Bronchial epithelial cell (primary cell): ENCODE measurements at regions not wholly inside any gene's neighbourhood (a gene's known extent, or its start where the extent isn't known, plus 50 kb on each side); places are given as distances from the start of the nearest gene placed in this dataset.
"Not testable (repeated sequence)": the region's sequence is repeated elsewhere in the genome, so short reads cannot be mapped to it uniquely, and the experiment has no call there.

Experiments
- DNase-seq: peaks from one replicate; pipeline ENCODE4 v3.0.0-alpha.2; 2010; ENCODE audit warnings: low read depth
- FAIRE-seq: peaks from 2 replicates; lab custom pipeline; 2011; peaks lifted over from hg19 to GRCh38; lab: Jason Lieb, UNC
- H3K27me3 ChIP-seq: 2 replicates; pipeline ENCODE4 v1.5.1; 2011; ENCODE audit warnings: low read length; ENCODE audit not compliant: control insufficient read depth, insufficient read depth
- H3K36me3 ChIP-seq: 2 replicates; pipeline ENCODE4 v1.5.1; 2011; ENCODE audit warnings: low read length; ENCODE audit not compliant: control insufficient read depth, insufficient read depth
- H3K4me3 ChIP-seq: 2 replicates; pipeline ENCODE4 v1.5.1; 2011; ENCODE audit warnings: mild to moderate bottlenecking, low read depth, low read length, control low read depth
- TF ChIP-seq, protein P1 (sequence below): IDR thresholded peaks from 2 replicates; pipeline ENCODE4 v1.5.1; 2011; ENCODE audit warnings: mild to moderate bottlenecking, moderate library complexity, low read length, control low read depth, inconsistent platforms; ENCODE audit not compliant: insufficient read depth, severe bottlenecking

DNA sequence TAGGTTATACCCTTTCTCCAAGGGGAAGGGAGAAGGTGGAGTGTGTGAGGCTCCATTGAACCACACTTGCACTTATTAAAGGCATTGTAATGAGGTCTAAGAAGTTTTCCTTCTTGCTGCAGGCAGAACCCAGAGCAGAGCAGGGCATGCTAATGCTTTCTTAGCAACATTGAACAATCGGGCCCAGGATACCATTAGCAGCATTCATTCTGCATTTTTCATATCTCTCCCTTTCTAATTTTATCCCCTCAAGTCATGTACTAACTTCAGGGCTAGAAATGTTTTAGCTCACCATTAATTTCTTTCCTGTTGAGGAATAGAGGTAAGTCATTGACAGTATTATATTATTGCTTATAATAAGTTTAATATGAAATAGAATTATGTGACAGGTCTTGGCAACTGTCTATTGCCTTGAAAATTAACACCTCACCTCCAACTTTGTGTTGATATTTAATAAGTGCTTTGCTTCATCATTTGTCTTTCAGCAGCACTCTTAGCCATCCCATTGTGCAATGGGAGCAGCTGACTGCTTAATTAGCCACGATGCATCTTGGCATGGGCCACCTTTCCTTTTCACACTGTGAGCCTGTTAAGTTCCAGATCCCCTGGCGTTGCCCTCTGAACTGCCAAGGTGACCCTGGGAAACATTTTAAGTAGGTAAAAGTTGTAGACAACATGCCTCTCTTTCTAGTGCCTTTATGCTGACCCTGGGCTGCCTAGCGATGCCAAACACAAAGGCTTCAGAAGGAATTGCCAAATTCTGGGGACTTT, 300.8 kb upstream of the MEX3C start:
- TF ChIP-seq, protein P1, sequence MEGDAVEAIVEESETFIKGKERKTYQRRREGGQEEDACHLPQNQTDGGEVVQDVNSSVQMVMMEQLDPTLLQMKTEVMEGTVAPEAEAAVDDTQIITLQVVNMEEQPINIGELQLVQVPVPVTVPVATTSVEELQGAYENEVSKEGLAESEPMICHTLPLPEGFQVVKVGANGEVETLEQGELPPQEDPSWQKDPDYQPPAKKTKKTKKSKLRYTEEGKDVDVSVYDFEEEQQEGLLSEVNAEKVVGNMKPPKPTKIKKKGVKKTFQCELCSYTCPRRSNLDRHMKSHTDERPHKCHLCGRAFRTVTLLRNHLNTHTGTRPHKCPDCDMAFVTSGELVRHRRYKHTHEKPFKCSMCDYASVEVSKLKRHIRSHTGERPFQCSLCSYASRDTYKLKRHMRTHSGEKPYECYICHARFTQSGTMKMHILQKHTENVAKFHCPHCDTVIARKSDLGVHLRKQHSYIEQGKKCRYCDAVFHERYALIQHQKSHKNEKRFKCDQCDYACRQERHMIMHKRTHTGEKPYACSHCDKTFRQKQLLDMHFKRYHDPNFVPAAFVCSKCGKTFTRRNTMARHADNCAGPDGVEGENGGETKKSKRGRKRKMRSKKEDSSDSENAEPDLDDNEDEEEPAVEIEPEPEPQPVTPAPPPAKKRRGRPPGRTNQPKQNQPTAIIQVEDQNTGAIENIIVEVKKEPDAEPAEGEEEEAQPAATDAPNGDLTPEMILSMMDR = no peak
- Histone ChIP-seq H3K36me3 (no peaks in the 10 kb centered on the region), H3K4me3 (no peak overlapping the region), H3K27me3 (no peaks in the 10 kb centered on the region)
- DNase-seq = no peak
- FAIRE-seq = no peak

DNA sequence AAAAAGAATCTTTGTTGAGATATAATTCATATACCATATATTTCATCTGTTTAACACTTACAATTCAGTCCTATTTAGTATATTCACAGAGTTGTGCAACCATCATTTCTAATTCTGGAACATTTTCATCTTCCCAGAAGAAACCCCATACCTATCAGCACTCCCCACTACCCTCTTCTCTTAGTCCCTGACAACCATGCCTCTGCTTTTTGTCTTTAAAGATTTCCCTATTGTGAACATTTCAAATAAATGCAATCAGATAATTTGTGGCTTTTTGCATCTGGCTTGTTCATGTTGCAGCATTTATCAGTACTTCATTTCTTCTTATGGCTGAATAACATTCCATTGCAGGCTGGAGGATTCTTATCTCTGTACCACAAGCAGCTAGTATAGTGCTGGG, 305.9 kb upstream of the MEX3C start:
- TF ChIP-seq, protein P1 = no peak
- no peaks in the 10 kb centered on the region for H3K36me3 ChIP-seq
- DNase-seq = no peak
- no peak for FAIRE-seq
- no peaks in the 10 kb centered on the region for H3K27me3 ChIP-seq
- H3K4me3 ChIP-seq = no peak overlapping the region

DNA sequence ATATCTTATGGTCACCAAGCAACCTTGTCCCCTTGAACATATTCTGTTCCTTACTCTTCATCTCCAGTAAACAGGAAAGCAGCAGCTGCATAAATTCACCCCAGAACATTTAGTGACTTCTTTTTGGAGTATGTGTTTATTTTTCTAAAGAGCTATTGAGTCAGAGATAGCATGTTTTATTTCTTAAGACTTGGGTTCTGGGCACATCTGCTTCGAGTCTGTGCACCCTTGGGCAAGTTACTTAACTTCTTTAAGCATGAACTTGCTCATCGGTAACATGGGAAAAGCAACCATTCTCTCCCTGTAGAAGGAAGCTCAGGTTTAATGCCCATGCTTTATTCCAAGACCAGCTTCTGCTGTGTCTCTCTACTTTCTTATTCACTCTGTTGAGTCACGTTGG, 309.3 kb upstream of the MEX3C start:
- peak; percentile 43 for DNase-seq
- TF ChIP-seq, protein P1 = no peak
- FAIRE-seq = no peak

DNA sequence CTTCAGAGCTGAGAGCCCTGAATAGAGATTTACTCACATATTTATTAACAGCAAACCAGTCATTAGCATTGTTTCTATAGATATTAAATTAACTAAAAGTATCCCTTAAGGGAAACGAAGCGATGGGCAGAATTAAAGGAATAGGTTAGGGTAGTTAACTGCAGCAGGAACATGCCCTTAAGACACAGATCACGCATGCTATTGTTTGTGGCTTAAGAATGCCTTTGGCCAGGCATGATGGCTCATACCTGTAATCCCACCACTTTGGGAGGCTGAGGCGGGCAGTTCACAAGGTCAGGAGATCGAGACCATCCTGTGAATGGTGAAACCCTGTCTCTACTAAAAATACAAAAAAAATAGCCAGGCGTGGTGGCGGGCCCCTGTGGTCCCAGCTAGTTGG, 310.9 kb upstream of the MEX3C start:
- FAIRE-seq, H3K36me3 ChIP-seq: not testable (repeated sequence)

More for the DNA sequence above, 309.3 kb upstream of the MEX3C start:
- H3K36me3 ChIP-seq = no peaks in the 10 kb centered on the region
- H3K4me3 ChIP-seq = no peak overlapping the region
- H3K27me3 ChIP-seq = no peaks in the 10 kb centered on the region

DNA sequence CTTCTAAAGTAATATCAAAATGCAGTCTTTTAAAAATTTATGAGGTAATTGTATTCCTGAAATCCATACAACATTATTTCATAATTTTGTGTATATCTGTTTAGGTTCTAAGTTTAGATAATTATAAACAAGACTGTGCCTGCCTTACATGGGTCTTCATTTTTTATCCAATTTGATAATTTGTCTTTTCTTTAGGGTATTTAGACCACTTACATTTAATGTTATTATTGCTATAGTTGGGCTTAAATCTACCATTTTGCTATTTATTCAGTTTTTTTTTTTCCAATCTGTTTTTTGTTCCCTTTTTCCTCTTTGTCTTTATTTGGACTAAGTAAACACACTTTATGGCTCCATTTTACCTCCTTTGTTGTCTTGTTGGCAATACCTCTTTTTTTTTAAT, 312.5 kb upstream of the MEX3C start:
- no peak for FAIRE-seq
- DNase-seq = no peak
- Histone ChIP-seq H3K27me3 (no peaks in the 10 kb centered on the region), H3K36me3 (no peaks in the 10 kb centered on the region), H3K4me3 (no peak overlapping the region)
- TF ChIP-seq, protein P1 = no peak

More for the DNA sequence above, 310.9 kb upstream of the MEX3C start:
- H3K27me3 ChIP-seq, H3K4me3 ChIP-seq, DNase-seq: not testable (repeated sequence)

DNA sequence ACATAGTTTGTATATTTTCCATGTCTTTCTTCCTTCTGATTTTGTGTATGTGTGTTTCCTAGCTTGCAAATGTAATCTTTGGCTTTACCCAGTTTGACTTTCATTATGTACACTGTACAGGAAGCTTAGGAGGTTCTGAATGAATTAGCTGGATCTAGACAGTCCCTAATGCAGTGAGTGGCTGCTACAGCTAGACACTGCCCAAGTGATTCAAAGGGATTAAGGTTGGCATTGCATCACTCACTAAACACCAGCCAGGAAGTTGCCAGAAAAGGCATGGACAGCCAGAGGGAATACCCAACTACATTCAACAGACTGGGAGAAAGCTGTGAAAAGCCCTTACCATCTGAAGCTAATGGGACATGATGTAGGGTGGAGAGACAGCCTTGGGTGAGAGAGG, 316.0 kb upstream of the MEX3C start:
- FAIRE-seq (peak; percentile 97), DNase-seq (peak; percentile 95)
- Histone ChIP-seq H3K4me3 (no peak overlapping the region), H3K36me3 (no peaks in the 10 kb centered on the region), H3K27me3 (no peaks in the 10 kb centered on the region)
- TF ChIP-seq, protein P1 = no peak
